GM19452 (cell line): ENCODE measurements at regions not wholly inside any gene's neighbourhood (a gene's known extent, or its start where the extent isn't known, plus 50 kb on each side); places are given as distances from the start of the nearest gene placed in this dataset.
"Not testable (repeated sequence)": the region's sequence is repeated elsewhere in the genome, so short reads cannot be mapped to it uniquely, and the experiment has no call there.

Experiments used
- ATAC-seq: cut with Tn5 transposase; IDR thresholded peaks from one replicate; pipeline ENCODE4 v1.9.1; 2021; ENCODE audit not compliant: unreplicated experiment

GRCh38 chr13:83498045-83498444, 384.2 kb downstream of the SLITRK1 start:
- ATAC-seq = no peak

GRCh38 chr13:83496501-83496900, 385.8 kb downstream of the SLITRK1 start:
- no peak for ATAC-seq

- ATAC-seq = no peak
Observed at GRCh38 chr13:83485101-83485500, 397.2 kb downstream of the SLITRK1 start.

- ATAC-seq = no peak
Observed at GRCh38 chr13:83471011-83471410, 411.3 kb downstream of the SLITRK1 start.

GRCh38 chr13:83470133-83470797, 412.0 kb downstream of the SLITRK1 start:
- no peak for ATAC-seq

- no peak for ATAC-seq
Observed at GRCh38 chr13:83453723-83454122, 428.6 kb downstream of the SLITRK1 start.

- ATAC-seq = no peak
Observed at GRCh38 chr13:83453300-83453699, 429.0 kb downstream of the SLITRK1 start.

- no peak for ATAC-seq
Observed at GRCh38 chr13:83452292-83452950, 429.9 kb downstream of the SLITRK1 start.

GRCh38 chr13:83450591-83450990, 431.7 kb downstream of the SLITRK1 start:
- no peak for ATAC-seq

- no peak for ATAC-seq
Observed at GRCh38 chr13:83449668-83450395, 432.4 kb downstream of the SLITRK1 start.

- ATAC-seq = no peak
Observed at GRCh38 chr13:83440465-83440864, 441.8 kb downstream of the SLITRK1 start.

- not testable (repeated sequence) for ATAC-seq
Observed at GRCh38 chr13:83439464-83439863, 442.8 kb downstream of the SLITRK1 start.

GRCh38 chr13:83423861-83424260, 458.4 kb downstream of the SLITRK1 start:
- ATAC-seq = no peak

GRCh38 chr13:83423381-83423780, 458.9 kb downstream of the SLITRK1 start:
- ATAC-seq = no peak

- ATAC-seq = no peak
Observed at GRCh38 chr13:83414393-83414792, 467.9 kb downstream of the SLITRK1 start.

- ATAC-seq = no peak
Observed at GRCh38 chr13:83386609-83387008, 495.7 kb downstream of the SLITRK1 start.

GRCh38 chr13:83378908-83379307, 503.4 kb downstream of the SLITRK1 start:
- ATAC-seq = no peak

- no peak for ATAC-seq
Observed at GRCh38 chr13:83377491-83377890, 504.8 kb downstream of the SLITRK1 start.

- ATAC-seq = no peak
Observed at GRCh38 chr13:83372786-83373185, 509.5 kb downstream of the SLITRK1 start.

- no peak for ATAC-seq
Observed at GRCh38 chr13:83365723-83366122, 516.6 kb downstream of the SLITRK1 start.

- ATAC-seq = no peak
Observed at GRCh38 chr13:83355041-83355440, 527.2 kb downstream of the SLITRK1 start.

- ATAC-seq = no peak
Observed at GRCh38 chr13:83352391-83352790, 529.9 kb downstream of the SLITRK1 start.
